ENCODE measurements at regions not wholly inside any gene's neighbourhood (a gene's known extent, or its start where the extent isn't known, plus 50 kb on each side); places are given as distances from the start of the nearest gene placed in this dataset.
"Not testable (repeated sequence)": the region's sequence is repeated elsewhere in the genome, so short reads cannot be mapped to it uniquely, and the experiment has no call there.

DNA sequence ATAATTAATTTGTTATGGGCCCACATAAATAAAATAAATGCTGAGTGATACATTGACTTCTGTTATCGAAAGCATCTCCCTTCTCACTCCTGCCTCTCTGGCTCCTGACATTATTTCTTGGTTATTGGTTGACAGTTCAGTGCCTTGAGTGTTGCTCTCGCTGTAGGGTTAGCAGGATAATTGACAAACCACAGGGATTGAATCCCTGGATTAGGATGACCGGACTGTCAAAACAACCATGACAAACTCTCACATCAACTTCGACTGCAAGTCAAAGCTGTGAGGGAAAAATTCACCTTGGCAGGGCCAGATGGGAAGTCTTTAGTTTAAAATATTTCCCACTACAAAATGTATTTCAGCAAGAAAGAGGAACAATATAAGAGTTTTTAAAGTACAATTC lies 245.4 kb upstream of the TFAP2D start:
- no peak for DNase-seq (ENCODE audit: low spot score)

DNA sequence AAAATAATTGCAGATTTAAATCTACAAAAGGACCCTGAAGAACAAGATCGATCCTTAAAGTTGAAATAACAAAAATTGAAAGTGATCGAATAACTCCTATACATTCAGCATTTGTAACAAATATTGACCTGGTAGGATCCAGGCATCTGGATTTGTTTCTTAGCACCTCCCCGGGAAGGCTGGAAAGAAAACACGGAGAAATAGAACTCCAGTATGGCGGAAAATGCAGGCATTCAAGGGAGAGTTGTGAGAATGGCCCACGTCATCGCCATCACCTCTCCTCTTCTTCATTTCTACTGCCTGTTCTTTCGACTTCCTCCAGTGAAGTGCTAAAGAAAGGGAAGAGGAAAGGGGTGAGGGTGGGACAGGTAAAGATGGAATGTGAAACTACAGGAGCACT lies 242.3 kb upstream of the TFAP2D start:
- DNase-seq (ENCODE audit: low spot score), result no peak

DNA sequence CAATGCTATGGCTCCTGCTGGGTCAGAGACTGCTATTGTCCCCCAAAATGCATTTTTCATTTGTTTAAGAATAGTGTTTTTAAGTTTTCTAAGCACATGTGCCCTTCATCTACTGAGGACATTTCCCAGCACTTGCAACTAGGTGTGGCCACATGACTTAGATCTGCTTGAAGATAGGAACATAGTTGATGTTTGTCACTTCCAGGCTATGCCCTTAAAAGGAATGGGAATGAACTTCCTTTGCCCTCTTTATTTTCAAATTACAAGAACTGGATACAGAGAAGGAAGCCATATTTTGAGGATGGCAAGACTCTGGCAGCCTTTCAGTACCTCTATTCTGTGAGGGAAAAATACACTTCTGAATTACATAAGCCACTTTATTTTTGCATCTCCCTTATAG lies 203.0 kb upstream of the TFAP2D start:
- DNase-seq (ENCODE audit: low spot score), result no peak

DNA sequence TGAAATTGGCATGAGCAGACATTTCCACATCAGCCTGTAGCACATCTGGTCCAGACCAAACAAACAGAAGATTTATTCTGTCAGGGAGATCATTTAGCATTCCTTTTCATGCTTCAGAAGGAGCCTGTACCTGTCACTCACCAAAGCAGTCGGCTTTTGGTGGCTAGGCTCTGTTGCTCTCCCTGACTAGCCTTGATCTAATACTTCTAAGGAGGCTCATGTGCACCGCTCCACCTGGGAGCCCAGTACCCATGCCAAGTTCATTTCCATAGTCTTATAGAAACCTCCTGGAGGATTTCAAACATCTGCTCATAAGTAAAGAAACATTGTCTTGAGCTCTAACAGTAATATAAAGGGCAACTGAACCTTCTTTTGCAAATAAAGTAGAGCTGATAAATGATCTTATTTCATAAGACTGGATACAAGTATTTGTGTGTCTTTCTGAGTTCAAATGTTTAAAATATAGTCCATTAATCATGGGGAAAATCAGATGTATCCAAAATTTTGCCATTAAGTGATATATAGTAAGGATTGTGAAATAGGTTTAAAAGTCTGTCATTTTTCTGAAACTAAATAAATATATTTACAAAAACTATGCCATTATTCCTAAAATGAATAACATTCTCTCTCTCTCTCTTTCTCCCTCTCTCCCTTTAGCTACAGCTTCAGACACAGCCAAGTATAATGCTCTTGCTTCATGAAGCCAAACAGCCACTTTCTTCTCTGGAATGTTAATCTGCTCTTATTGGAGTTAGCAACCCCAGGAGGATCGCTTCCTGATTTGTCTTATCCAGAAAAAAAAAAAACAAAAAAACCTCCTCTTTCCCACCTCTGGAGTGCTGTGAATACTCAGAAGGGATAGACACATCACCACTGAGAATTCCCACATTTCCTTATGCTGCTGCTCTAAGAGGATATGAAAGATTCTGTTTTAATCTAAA lies 192.7 kb upstream of the TFAP2D start:
- DNase-seq (ENCODE audit: low spot score), result no peak

DNA sequence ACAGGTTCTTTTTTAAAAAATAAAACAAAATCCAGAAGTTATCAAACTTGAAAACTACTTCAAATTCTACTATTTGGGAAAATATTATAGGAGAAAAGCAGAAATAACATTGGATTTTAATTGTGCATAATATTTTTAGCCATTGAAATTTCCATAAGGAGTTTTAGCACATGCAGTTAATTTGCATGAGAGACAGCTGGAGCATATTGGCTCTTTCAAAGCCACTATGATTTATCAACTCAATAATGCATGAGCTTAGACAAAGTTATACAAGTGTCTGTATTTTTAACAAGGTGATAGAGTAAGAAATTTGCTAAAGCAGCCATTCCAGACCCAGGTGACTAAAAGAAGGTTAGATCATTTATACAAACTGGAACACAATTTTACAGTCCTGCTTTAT lies 189.0 kb upstream of the TFAP2D start:
- no peak for DNase-seq (ENCODE audit: low spot score)

DNA sequence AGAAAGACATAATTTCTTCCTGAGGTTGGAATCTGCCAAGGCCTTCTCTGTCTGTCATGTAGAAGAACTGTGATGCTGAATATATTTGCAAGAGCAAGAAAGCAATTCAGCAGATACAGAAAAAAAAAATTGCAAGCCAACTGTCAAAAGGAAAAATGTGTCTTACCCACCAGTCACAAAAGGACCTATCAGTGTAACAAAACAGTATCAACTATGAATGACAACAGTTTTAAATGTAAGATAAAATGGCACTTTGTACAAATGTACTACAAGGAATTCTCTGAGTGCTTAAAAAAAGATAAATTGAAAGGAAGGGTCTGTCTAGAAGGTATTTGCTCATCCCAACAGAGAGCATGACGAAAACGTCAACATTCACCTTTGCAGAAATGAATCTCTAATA lies 185.3 kb upstream of the TFAP2D start:
- no peak for DNase-seq (ENCODE audit: low spot score)

DNA sequence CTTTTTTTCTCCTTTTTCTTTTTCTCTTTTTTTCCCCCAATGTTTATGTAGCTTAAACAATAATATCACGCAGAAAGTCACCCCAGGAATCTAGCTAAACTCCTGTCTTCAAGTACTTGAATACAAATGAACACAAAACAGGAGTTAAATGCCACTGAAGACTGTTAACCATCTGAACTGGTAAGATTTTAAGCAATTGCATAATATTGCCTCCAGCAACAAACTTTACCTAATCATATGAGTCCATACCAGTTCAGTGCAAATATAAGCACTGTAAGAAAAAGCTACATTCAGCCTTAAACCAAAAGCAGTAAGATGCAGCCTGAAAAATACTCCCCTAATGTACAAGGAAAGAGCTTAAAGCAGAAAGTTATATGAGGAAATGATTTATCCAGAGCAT lies 173.9 kb upstream of the TFAP2D start:
- DNase-seq (ENCODE audit: low spot score), result no peak

DNA sequence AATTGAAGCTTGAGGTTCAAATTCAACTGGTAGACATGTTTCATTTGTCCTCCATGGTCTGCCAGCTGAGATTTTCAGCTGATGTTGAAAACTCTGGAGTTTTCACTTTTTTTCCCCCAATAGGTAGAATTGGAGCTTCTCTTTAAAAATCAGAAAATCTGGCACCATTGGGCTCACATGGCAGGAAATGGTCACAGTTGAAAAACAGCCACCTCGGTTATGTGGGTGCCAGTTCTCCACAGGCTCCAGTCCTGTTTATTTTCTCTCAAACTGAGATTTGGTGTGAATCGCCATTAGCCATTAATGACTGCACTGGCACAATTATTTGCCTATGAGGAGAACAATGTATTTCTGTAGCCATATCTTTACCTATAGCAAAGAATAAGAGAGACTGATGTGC lies 171.4 kb upstream of the TFAP2D start:
- no peak for DNase-seq (ENCODE audit: low spot score)

DNA sequence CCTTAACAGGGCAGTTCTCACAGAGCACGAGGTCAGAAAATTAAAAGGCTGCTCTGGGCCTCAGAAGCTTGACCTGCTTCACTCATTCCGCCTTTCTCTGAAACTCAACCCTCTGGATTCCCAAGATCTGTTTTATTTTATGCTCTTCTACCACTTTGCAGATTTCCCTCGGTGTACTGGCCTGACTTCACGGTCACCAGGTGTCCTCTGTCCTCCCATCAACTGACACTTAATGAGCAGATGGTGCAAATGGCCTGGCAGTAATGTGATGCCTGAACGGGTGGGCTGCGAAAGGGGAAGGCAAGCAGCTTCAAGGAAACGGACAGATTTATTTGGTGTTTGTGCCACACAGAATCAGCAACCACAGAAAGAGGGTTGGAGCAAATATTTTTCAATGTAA lies 169.7 kb upstream of the TFAP2D start:
- no peak for DNase-seq (ENCODE audit: low spot score)

DNA sequence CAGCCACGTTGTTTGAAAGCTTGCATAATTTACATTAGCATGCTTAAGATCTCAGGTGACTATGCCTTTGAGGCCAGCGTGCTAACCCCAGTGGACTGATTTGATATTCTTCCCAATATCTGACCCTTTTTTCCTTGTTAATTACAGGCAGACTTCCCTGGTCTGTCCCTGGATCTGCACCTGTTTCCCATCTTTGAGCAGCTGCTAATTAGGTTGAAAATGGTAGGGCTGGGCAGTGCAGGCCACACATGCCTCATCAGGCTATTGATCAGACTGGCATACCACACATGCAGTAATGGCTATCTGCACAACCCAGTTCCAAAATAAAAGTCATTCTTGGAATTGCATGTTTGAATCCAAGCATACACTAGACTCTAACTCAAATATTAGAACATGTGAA lies 164.3 kb upstream of the TFAP2D start:
- no peak for DNase-seq (ENCODE audit: low spot score)

DNA sequence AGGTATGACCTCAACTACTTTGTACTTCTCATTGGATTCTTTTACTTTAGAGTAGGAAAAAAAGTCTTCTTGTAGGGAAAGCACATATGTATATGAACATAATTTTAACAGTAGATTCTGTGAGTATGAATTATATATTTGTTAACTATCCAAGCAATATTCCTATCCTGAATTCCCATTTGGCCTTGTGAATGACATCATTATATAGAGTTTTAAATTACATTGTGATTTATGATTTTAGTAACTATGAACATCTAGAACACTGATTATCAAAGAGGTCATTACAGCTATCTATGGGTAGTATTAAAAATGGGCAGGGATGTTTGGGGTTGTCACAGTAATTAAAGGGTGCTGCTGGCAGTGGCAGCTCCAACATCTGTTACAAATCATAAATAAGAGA lies 163.9 kb upstream of the TFAP2D start:
- no peak for DNase-seq (ENCODE audit: low spot score)

DNA sequence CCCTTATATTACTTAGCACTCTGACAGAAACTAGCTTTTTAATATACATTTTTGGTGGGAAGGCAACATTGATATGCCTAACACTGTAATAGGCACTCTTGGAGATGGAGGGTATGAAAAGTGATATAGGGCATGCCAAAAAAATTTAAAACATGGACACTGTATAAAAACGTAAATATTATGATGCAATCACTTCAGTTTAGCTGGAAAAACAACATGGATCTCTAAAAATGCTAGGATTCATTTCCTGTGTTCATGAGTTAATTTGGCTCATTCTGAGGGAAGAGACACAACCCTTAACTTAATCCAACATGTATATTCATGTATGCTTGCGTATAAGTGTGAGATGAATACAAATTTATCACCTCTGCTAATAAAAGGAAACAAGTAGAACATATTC lies 157.3 kb upstream of the TFAP2D start:
- DNase-seq (ENCODE audit: low spot score), result no peak

DNA sequence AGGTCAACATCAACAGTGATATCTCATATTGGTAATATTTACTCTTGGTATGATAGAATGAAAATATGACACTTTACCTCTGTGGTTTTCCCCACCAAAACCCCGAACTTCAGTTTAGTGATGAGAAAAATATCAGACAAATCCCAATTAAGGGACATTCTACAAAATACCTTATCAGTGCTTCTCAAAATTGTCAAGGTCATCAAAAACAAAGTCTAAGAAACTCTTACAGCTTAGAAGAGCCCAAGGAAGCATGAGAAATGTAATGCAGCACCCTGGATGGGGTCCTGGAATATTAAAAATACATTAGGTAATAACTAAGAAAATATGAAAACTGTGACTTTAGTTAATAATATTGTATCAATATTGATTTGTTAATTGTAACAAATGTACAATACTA lies 148.3 kb upstream of the TFAP2D start:
- no peak for DNase-seq (ENCODE audit: low spot score)

DNA sequence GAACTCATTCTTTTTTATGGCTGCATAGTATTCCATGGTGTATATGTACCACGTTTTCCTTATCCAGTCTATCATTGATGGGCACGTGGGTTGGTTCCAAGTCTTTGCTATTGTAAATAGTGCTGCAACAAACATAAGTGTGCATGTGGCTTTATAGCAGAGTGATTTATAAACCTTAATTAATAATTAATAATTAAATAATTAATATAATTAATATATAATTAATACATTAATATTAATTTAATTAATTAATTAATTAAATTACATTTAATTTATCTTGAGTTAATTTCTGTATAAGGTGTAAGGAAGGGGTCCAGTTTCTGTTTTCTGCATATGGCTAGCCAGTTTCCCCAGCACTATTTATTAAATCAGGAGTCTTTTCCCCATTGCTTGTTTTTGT lies 142.1 kb upstream of the TFAP2D start:
- DNase-seq (ENCODE audit: low spot score), result not testable (repeated sequence)

DNA sequence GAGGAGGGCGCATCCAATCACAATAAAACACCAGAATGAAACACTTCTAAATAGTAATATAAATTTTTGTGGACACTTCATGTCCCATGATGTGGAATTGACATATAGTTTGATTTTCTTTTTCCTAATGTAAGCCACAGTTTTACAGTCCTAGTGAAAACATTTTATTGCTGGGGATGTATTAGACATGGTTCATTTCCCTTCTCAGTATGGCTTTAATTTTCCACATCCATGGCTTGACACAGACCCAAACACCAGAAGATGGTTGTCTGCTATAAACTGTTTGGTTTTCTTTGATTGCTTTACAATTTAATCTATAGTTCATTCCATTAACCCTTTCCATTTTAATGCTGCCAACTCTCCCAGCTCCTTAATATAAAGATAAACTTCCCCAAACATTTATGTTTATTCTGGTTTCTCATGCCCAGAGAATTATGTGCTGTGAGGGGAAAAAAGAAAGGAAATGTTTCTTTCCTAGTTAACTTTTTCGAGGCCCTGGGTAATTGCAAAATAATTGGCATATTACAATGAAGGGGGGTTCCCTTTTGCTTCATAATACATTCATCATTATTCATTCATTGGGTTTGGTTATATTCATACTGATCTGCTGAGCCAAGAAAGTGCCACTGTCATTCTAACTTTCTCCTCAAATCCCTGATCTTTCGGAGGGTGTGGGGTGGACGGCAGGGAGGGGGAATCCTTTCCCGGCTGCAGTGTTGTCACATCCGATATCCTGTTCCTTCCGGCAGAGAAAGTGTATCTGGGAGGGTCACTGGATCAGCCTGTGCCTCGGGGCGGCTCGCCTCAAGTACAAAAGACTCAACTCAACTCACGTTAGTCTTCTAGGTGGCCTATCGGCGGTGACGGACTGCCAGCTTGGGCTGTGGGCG lies 127.6 kb upstream of the TFAP2D start:
- no peak for DNase-seq (ENCODE audit: low spot score)

DNA sequence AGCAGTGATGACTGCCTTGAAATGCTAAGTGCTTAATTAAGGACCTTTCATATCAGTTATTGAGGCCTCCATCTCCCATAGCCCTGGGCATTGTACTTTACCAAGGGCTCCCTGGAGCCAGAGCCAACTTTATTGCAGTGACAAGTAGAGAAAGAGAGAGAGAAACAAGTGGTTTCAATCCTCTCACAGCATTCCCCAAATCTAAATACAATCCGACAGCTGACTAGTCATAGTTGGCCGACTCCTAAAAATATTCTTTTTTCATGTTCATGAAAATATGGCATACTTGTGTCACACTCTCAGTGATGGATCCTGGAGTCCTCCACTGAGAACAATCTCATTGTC lies 127.0 kb upstream of the TFAP2D start:
- DNase-seq (ENCODE audit: low spot score), result no peak

DNA sequence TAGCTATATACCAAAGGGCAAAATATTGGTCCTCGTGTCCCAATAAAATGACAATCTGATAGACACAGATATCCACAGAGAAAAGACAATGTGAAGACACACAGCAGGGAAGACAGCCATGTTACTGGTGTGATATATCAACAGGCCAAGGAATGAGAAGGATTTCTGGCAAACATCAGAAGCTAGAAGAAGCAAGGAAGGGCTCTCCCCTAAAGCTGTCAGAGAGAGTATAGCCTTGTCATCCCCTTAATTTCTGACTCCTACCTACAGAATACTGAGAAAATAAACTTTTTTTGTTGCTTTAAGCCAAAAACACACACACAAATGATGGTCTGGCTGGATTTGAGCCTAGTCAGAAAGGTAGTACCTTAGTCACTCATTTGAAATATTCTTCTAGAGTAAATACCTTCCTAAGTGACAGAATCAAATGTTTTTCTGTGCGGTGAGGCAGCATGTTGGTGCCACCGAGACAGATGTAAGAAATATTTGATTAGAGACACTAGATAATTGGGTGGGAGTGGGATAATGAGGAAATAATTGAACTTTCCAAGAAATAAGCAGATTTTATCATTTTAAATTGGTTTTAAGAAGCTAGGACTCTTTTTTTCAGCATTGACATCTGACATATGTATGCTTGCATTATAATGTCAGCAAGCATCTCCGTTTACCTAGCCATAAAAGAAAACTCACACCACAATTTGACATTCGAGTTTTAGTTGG lies 123.4 kb upstream of the TFAP2D start:
- no peak for DNase-seq (ENCODE audit: low spot score)

DNA sequence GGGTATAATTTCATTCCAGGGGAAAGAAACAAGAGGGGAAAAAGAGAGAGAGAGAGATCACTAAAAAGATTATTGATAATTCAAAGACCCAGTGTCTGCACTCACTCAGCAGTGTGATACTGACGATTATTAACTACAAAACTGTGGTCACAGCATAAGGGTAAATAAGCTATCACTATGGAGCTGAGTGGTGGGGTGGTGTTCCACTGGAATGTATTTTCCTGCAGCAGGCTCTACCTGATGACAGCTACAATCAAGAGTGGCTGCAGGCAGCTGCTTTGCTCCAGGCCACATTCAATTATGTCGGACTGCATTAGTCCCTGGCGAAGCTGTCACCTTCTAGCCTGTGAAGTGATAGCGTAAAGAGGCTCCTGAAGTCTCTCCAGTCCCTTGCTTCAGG lies 122.2 kb upstream of the TFAP2D start:
- DNase-seq (ENCODE audit: low spot score), result no peak

DNA sequence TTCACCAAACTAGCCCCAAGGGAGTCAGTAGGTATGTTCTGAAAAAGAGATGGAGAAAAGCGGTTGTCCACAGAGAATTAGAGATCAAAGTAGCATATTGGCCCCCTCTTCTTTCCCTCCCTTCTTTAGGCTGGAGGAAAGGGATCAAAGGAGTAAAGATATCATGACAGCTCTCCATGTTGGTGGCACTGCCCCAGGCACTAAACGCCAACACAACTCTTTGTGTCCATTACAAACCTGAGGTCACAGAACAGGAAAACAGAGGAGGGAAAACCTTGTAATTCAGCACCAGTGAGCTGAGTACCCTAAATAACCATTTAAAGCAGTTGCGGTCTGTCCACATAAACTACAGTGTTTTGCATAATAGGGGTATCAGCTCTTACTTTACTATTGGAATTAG lies 113.0 kb upstream of the TFAP2D start:
- no peak for DNase-seq (ENCODE audit: low spot score)

DNA sequence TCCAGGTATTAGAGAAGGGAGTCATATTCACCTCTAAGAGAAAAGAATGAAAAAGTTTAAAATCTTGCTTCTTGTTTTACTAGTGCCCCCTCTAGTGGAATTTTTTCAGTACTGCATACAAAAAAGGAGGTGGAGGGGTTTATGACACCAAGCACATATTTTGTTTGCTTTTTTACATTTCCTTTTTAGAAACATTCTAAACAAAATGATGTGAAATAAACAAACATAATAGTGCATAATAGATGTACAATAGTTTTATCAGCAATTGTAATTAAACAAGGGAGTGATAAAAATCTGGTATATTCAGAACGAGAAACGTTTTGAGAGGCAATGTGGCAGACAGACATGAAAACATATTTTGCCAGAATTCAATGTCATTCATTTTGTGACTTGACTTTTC lies 111.0 kb upstream of the TFAP2D start:
- peak; percentile 52 for DNase-seq (ENCODE audit: low spot score)

DNA sequence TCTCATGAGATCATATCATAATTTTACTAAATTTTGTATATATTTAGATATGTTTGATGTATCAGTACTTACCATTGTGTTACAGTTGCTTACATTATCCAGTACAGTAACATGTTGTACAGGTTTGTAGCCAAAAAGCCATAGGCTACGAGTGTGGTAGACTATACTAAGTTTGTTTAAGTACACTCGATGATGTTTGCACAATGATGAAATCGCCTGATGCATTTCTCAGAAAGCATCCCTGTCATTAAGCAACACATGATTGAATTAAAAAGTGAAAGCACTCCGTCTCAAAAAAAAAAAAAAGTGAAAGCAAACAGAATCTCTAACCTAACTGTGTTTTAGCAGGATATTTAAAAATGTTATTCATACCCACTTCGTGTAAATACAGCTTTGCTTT lies 104.9 kb upstream of the TFAP2D start:
- no peak for DNase-seq (ENCODE audit: low spot score)

DNA sequence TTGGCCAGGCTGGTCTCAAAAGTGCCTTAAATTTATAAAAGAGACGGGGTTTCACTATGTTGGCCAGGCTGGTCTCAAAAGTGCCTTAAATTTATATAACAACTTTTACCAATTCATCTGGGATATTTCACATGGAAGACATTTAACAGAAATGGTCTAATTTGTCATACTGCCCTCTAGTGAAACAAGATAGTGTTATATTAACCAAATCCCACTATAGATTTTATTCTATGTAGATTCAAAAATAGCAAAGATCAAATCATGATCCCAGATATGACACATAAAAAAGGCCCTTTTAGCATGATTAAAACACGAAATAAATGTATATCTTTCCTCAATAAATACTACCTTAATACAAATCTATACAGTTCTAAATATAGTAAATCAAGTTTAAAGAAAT lies 102.8 kb upstream of the TFAP2D start:
- no peak for DNase-seq (ENCODE audit: low spot score)

DNA sequence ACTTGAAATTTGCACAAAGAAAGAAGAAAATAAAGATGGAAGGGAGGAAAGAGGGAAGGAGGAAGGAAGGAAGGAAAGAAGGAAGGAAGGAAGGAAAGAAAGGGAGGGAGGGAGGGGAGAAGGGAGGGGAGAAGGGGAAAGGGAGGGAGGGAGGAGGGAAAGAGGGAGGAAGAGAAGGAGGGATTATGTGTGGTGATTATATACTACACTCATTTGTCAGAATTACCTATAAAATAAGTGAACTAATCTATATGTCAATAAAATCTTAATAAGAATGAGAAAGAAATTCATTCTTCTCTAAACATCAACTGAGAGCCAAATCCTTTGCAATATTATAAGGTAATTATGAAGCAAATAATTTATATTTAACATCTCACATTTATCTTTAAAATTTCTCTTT lies 77.9 kb upstream of the TFAP2D start:
- DNase-seq (ENCODE audit: low spot score), result no peak
